GM21515 (cell line): ENCODE measurements at regions not wholly inside any gene's neighbourhood (a gene's known extent, or its start where the extent isn't known, plus 50 kb on each side); places are given as distances from the start of the nearest gene placed in this dataset.

Experiments
- ATAC-seq: cut with Tn5 transposase; IDR thresholded peaks from one replicate; pipeline ENCODE4 v1.9.1; 2021; ENCODE audit not compliant: unreplicated experiment

DNA sequence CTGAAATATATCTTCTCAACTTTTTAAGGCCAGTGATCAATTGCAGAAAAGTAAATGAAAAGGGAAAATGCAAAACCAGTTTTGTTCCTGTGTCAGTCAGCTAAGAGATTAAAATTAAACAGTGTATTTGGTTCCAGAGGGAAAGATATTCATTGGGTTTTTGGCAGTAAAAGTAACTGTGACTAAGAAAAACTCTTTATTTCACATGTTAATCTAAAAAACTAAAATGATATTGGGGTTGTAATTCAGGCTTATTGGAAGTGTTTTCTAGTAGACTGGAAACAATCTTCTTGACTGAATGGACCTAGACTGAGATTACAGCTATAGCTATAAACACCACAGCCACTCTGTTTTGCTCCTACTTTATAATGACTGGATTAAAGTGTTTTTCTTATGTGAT lies 413.9 kb downstream of the ADGRL2 start:
- ATAC-seq: no peak

DNA sequence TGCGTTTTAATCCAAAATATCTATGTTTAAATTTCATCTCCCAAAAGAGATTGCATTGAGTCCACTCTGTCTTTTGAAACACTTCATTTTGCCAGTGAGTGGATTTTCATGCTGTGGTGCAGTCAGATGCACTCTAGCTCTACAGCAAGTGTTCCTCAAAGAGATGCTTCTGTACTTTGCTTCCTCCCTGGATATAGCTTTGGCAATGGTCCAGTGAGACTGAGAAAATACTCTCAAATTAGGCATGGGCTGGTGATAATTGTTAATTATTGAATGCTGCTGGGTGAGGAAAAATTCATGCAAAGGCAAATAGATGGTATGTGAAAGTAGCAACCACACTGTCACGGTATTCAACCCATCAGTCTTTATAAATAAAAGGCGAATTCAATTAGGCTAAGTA lies 396.9 kb downstream of the ADGRL2 start:
- ATAC-seq: no peak

DNA sequence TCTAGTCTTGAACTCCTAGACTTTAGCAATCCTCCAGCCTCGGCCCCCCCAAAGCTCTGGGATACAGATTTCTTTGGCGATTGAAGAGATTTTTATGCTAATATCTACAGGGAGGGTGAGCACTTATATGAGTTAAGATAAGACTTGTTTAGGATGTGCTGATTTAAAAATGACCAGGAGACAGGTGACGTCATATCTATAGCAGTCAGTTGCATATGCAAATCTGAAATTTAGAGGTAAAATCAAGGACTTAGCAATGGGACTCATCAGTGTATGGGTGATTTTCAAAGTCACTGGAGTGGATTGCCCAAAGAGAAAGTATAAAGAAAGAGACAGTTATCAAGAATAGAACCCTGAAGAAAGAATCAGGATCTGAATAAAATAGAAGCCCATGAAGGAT lies 394.5 kb downstream of the ADGRL2 start:
- no peak for ATAC-seq

GRCh38 chr1:82185084-82185483 lies 384.4 kb downstream of the ADGRL2 start:
- no peak for ATAC-seq

- no peak for ATAC-seq
These were observed 381.1 kb downstream of the ADGRL2 start for GRCh38 chr1:82181846-82182245.

DNA sequence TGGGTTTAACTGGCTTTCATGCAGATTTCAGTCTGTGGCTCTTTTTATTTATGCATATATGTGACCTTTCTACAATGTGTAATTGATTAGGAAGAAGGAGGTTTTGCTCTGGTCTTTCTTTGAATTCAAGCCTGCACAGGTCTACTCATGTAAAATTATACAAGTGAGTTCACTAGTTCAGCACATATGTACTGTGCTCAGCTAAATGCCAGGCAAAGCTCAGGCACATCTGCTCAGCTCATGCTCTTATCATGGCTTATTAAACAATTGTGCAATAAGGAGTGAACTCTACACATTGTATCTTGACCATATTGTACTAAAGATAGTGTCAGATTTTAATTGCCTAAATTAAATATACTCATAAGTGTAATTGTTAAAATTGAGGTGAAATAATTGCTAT lies 378.4 kb downstream of the ADGRL2 start:
- no peak for ATAC-seq

DNA sequence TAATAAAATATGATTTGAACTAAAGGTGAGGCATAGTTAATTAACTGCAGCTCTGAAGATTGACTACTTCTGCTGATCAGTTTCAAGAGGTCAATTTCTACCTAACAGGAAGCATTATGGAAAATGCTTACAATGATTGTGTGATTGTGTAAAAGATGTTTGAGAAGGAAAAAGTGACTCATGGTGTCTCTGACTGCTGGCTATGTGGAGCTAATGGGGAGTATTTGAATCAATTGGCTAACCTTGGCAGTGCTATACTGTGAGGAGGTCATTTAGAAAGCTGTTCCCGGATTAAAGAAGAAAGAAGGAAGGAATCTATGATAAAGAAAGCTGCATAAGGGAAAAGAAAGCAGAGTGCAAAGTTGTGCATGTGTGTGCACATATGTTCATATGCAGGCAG lies 376.5 kb downstream of the ADGRL2 start:
- no peak for ATAC-seq

GRCh38 chr1:82171955-82172354 lies 371.2 kb downstream of the ADGRL2 start:
- ATAC-seq: no peak

- ATAC-seq: no peak
These were observed 367.7 kb downstream of the ADGRL2 start for GRCh38 chr1:82168482-82168881.

- ATAC-seq: no peak
These were observed 364.6 kb downstream of the ADGRL2 start for GRCh38 chr1:82165304-82165703.

GRCh38 chr1:82162486-82163420 lies 362.0 kb downstream of the ADGRL2 start:
- no peak for ATAC-seq

DNA sequence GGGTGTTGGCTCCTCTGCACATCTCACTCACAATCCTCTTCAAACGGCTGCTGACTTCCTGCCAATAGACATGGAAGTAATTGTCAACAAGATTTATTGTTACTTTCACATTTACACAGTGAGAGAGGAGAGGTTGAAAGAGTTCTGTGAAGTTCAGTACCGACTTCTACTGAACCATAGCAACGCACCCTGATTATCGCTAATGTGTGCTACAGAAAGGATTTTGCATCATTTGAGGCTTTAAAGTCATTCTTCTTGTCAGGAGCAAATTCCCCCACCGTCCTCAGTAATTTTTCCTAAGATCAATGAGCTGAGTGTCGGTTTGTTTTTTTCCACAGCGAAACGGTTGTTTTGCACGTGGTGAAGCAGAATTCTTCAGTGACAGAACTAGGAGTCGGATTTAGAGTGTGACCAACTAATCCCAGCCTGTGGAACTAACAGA lies 361.0 kb downstream of the ADGRL2 start:
- ATAC-seq: no peak

GRCh38 chr1:82160903-82161302 lies 360.2 kb downstream of the ADGRL2 start:
- no peak for ATAC-seq

- no peak for ATAC-seq
These were observed 359.3 kb downstream of the ADGRL2 start for GRCh38 chr1:82160036-82160435.

- no peak for ATAC-seq
These were observed 358.2 kb downstream of the ADGRL2 start for GRCh38 chr1:82158981-82159380.

DNA sequence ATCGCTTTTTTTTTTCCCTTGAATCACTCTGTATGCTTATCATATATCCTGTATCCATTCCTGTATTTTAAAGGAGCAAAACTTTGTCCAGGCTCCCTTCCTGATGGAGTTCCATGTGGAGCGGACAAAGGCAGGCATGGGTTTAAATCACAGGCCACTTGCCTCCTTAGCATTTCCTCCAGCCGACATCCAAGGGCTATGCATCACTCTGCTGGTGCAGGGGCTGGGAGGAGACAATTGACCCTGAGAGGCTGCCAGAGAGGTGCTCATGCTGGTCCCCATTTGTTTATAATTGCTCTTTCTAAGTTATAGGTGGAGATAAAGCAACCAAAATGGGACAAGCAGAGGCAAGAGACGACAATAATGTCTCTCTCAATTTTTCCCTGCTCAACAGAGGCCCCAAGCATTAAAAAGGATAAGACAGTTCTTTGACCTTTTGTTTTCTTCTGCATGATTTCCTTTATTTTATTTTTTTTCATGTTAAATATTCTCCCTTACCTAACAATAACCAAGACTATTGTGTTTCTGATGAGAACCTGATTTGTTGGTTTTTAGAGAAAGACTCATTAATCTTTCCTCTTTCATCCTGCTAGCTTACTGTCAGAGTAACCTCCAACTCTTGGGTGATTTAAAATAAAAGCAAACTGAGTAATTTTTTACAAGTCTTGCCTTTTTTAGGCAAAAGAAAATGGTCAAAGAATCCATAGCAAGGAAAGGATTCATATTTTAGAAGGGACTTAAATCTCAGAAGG lies 353.7 kb downstream of the ADGRL2 start:
- no peak for ATAC-seq

DNA sequence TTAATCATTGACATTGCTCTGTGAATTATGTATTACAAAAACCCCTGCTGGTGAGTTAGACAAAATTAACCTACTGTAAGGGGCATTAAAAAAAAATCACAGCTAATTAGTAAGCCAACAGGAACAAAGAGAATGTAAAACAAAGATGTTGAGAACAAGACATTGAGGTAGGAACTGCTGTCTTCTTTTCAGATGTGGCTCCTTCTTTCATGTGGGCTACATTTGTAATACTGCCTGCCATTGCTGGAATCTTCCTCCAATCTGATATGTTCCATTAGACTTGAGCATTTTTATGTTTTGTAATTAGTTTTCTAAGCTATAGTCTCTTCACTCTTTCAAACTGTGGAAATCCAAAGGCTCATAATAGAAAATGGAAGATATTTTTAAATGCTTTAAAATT lies 353.0 kb downstream of the ADGRL2 start:
- ATAC-seq: no peak

DNA sequence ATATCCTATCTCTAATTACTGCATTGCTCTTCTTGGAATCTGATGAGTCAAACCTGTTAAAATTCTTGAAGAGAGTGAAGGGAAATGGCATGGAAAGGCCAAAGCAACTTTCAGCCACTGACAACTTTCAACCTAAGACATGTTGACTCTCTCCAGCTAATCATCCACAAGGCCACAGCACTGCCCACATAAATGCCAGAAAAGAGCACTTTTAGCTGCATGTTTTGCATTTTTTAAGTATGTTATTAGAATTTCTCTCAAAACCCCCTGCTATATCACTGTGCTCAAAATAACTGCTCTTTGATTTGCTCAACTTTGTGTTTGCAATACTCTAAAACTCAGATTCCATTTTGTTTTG lies 352.5 kb downstream of the ADGRL2 start:
- peak; percentile 59 for ATAC-seq

GRCh38 chr1:82152356-82153271 lies 351.9 kb downstream of the ADGRL2 start:
- peak; percentile 61 for ATAC-seq

DNA sequence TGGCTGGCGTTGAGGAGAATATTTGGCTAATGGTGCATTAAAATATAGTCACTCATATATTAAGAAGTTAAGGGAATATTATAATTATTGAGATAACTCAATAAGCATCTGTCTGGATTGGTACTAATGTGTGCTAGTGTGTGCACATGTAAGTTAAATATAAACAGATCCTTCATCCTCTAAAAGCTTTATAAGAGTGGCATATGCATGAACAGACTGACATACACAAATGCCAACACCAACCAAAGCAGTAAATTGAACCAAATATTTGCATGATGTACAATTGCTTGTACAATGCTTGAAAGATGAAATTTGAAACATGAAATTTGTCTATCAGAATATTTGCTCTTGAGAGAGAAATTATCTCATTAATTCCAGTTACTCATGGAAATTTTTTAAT lies 344.9 kb downstream of the ADGRL2 start:
- ATAC-seq: no peak
